ENCODE measurements at regions not wholly inside any gene's neighbourhood (a gene's known extent, or its start where the extent isn't known, plus 50 kb on each side); places are given as distances from the start of the nearest gene placed in this dataset.
"Not testable (repeated sequence)": the region's sequence is repeated elsewhere in the genome, so short reads cannot be mapped to it uniquely, and the experiment has no call there.

DNA sequence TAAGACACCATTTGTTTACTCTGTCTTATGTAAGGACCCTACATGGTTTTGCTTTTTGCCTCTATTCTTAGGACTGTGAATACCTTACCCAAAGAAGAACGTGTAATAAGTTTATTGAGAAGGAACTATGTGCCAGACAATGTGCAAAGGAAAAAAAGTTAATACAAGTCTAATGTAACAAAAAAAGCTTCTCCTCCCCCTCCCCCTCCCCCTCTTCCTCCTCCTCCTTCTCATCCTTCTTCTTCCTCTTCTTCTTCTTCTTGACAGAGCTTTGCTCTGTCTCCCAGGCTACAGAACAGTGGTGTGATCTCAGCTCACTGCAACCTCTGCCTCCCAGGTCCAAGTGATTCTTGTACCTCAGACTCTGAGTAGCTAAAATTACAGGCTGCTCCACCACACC is 50.9 kb upstream of the MITF start:
- DNase-seq = no peak

- DNase-seq = no peak
Observed at GRCh38 chr3:69687641-69688040, 51.6 kb upstream of the MITF start.

- DNase-seq = no peak
Observed at GRCh38 chr3:69686056-69686455, 53.2 kb upstream of the MITF start.

- DNase-seq = no peak
Observed at GRCh38 chr3:69684309-69684961, 54.8 kb upstream of the MITF start.

- DNase-seq = no peak
Observed at GRCh38 chr3:69683082-69683806, 56.0 kb upstream of the MITF start.

DNA sequence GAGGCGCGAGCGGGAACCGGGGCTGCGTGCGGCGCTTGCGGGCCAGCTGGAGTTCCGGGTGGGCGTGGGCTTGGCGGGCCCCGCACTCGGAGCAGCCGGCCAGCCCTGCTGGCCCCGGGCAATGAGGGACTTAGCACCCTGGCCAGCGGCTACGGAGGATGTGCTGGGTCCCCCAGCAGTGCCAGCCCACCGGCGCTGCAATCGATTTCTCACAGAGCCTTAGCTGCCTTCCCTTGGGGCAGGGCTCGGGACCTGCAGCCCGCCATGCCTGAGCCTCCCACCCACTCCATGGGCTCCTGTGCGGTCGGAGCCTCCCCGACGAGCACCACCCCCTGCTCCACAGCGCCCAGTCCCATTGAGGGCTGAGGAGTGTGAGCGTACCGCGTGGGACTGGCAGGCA is 61.8 kb upstream of the MITF start:
- not testable (repeated sequence) for DNase-seq

- DNase-seq = no peak
Observed at GRCh38 chr3:69675786-69676530, 63.3 kb upstream of the MITF start.

- no peak for DNase-seq
Observed at GRCh38 chr3:69674752-69675151, 64.5 kb upstream of the MITF start.

DNA sequence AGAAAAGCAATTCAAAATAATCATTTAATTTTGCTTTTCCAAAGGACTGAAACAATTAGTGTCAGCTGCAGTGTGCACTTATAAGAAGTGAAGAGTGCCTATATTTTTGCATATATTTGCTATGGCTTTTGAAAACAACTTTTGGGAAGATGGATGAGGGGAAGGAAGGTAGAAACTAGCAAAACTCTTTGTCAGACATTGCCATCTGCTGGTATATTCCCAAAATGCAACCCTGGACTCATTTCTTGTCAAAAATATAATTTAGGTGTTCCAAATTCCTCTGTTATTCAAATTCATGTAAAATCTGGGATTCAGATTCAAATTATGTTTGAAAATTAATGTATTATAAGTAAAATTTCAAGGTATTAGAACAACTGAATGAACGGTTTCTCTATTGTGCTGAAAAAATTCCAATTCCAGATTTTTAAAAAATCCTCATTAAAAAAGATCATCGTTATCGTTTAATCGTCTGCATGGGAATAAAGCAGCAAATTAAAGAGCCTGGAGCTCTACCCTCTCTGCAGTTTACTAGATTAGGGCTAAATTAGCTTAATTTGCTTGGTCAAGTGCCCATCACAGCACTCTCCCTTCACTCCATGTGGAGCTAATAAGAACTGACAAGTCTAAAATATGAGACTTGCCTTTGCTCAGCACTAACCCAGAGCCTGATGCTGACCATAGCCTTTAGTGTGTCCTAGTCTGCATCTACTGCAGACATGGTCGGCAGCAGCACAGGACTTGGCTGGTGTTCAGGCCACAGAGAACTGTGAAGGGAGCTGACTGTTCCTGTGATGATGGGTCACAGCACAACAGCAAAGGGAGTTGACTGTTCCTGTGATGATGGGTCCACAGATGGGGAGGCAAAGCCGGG is 67.9 kb upstream of the MITF start:
- DNase-seq = peak; percentile 6

DNA sequence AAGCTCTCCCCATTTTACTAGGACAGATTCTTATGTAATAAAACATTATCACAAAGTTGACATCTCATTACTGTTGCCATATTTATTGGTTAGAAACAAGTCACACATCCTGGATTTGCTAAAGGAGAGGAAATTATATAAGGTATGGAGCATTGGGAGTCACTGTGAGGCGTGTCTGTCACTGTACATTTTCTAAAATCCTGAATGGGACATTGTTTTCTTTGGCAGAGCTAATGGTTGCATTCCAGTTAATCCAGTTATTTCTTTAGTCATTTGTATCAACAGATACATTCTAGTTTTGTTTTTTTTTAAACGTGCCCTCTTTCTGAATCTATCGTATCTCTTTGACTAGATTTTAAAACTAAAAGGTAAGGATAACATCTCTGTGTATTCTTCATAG is 70.2 kb upstream of the MITF start:
- no peak for DNase-seq

DNA sequence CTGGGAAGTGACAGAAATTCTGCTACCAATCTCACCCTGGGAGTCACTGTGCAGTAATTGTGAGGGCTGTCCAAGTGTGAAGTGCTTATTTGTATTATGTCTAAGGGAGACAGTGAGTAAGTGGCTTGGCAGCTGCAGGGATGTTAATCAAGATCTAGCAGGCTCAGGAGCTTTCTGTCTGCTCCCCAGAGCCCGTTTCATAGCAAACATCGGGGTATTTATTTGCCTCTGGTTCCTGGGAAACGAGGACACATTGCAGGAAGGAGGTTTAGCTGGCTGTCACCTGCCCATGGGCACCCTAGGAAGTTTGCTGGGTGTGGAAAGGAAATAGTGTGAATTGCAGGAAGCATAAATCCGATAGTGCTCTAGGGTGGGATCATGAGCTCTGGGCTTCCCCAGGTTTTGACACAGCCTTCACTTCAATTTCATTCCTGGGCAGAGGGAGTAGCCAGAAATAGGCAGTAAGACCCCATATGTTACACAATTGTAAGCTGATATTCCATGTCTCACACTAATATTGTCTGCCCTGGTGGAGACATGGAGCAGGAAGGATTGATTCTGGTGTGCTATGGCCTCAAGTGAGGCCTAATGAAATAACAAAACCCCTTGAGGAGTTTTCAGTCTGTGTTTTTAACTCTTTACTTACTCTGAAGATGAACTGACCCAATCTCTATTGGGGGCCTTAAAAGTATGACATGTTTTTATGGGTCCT is 74.1 kb upstream of the MITF start:
- no peak for DNase-seq

- no peak for DNase-seq
Observed at GRCh38 chr3:69660631-69661030, 78.6 kb upstream of the MITF start.

DNA sequence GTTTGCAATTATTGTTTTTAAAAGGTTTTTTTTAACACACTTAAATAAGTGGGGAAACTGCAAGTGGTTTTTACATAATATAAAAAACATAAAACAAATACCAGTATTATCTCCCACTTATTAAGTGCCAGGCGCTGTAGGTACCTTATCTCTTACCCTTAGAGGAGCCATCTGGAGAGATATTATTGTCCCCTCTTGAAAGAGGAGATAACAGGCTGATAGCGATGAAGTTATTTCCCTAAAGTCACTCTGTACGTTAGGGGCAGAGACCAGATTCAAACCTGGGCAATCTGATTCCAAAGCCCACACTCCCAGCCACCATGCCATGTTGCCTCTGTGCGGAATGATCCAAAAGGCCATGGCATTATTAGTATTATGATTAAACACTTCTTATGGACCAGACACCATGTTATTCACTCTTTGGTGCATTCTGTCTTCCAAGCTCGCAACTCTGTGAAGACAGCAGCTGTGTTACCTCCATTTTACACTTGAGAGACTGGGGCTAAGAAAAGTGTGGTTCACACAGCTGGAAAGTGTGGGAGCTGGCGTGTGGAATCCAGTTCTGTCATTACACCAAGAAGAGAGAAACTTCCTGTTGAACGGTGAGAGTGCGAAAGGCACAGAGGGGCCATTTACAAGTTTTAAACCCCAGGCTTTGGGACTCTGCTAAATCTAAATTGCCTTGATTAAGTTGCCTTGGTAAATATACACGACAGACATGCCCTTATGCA is 79.9 kb upstream of the MITF start:
- no peak for DNase-seq

GRCh38 chr3:69658514-69659140 is 80.6 kb upstream of the MITF start:
- no peak for DNase-seq

- DNase-seq = not testable (repeated sequence)
Observed at GRCh38 chr3:69657030-69657429, 82.2 kb upstream of the MITF start.

- no peak for DNase-seq
Observed at GRCh38 chr3:69651765-69652164, 87.5 kb upstream of the MITF start.

- DNase-seq = no peak
Observed at GRCh38 chr3:69650066-69650419, 89.2 kb upstream of the MITF start.

DNA sequence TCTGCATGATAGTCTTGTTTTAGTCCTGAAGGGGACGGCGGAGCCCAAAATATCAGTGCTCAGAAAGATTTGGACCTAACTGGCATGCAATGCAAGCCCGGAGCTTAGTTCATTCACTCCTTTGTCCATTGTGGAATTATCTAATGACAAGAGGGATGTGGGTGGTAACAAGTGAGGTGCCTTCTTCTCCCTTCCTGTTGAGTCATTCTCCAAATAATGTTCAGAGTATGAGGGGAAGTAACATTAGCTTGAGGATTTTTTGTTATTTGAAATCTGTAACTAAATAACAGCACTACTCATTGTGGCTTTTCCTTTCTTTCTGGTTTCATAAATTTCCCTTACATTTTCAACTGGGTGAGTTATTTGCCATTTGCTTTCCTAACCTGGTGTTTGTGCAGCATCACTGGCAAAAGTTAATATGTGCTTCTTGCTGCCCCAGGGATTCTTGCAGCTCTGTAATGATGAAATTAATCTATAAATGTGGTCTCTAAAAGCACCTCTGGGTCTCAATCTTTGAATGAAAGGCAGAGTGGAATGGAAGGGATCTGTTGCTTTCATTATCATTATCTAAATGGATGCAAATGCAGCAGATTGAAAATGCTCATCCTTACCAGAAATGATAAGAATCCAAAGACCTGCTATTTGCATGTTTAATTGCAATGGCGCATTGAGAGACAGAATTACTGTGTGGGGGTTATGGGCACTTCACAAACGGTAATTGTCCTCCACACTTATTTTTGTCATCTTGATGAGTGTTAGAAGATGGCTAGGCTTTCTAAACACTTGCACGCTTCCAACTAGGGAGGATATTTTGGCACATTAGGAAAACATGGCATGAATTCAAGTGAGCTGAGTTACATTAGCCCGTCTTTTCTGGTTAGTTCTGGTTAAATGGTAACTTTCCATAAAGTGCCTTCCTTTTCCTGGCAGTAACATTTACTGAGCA is 89.9 kb upstream of the MITF start:
- no peak for DNase-seq

DNA sequence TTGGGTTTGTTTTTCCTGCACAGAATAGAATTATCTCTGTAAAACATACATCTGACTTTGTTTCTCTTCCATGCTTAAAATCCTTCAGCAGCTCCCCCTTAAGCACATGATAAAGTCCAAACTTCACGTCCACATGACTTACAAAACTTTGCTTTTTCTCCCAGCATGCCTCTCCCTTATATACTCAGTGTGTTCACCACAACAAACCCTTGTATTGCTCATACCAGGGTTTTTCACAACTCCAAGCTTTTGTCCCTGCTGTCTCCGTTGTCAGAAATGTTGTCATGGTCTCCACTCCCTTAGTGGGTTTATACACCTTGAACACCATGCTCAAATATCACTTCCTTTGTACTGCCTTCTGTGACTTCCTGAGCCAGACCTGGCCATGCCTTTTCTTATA is 91.1 kb upstream of the MITF start:
- DNase-seq = no peak

- no peak for DNase-seq
Observed at GRCh38 chr3:69647511-69648110, 91.7 kb upstream of the MITF start.
